ENCODE measurements at regions not wholly inside any gene's neighbourhood (a gene's known extent, or its start where the extent isn't known, plus 50 kb on each side); places are given as distances from the start of the nearest gene placed in this dataset.

- TF ChIP-seq CTCF (IDR thresholded peaks at IDR 0.05 in 8 of 11, conservative IDR thresholded peaks at IDR 0.05 in 3 of 11) (no peak), POLR2AphosphoS5 (IDR thresholded peaks at IDR 0.05) (no peak)
Measured at GRCh38 chrX:9088896-9089295, 55.0 kb upstream of the FAM9B start.
